Stimulated activated CD4-positive, alpha-beta T cell treated with anti-CD3 and anti-CD28 coated beads, Interleukin-1b, Interleukin-23, amount 100 ng/mL, for 48 hours (primary cell): ENCODE measurements at regions not wholly inside any gene's neighbourhood (a gene's known extent, or its start where the extent isn't known, plus 50 kb on each side); places are given as distances from the start of the nearest gene placed in this dataset.
"Not testable (repeated sequence)": the region's sequence is repeated elsewhere in the genome, so short reads cannot be mapped to it uniquely, and the experiment has no call there.

Source experiments
- DNase-seq: peaks from one replicate; pipeline ENCODE4 v3.0.0-alpha.2; 2020

GRCh38 chr1:30008998-30009657, 714.3 kb downstream of the MATN1 start:
- no peak for DNase-seq

GRCh38 chr1:30008372-30008997, 714.9 kb downstream of the MATN1 start:
- DNase-seq = no peak

GRCh38 chr1:30005972-30006619, 717.3 kb downstream of the MATN1 start:
- DNase-seq = no peak

GRCh38 chr1:30001732-30002039, 721.7 kb downstream of the MATN1 start:
- no peak for DNase-seq

- DNase-seq = no peak
Observed at GRCh38 chr1:30001011-30001731, 722.2 kb downstream of the MATN1 start.

GRCh38 chr1:30000266-30000665, 723.1 kb downstream of the MATN1 start:
- no peak for DNase-seq

- no peak for DNase-seq
Observed at GRCh38 chr1:29999595-29999994, 723.8 kb downstream of the MATN1 start.

GRCh38 chr1:29998686-29999085, 724.7 kb downstream of the MATN1 start:
- no peak for DNase-seq

- DNase-seq = not testable (repeated sequence)
Observed at GRCh38 chr1:29997818-29998217, 725.6 kb downstream of the MATN1 start.

- DNase-seq = no peak
Observed at GRCh38 chr1:29993950-29994349, 729.4 kb downstream of the MATN1 start.

- no peak for DNase-seq
Observed at GRCh38 chr1:29991815-29992214, 731.6 kb downstream of the MATN1 start.

GRCh38 chr1:29991025-29991424, 732.4 kb downstream of the MATN1 start:
- DNase-seq = no peak

- no peak for DNase-seq
Observed at GRCh38 chr1:29990304-29990703, 733.1 kb downstream of the MATN1 start.

GRCh38 chr1:29986986-29987385, 736.4 kb downstream of the MATN1 start:
- no peak for DNase-seq

- no peak for DNase-seq
Observed at GRCh38 chr1:29985606-29985945, 737.8 kb downstream of the MATN1 start.

GRCh38 chr1:29984862-29985605, 738.4 kb downstream of the MATN1 start:
- DNase-seq = no peak

- no peak for DNase-seq
Observed at GRCh38 chr1:29984166-29984861, 739.1 kb downstream of the MATN1 start.

GRCh38 chr1:29983321-29983720, 740.1 kb downstream of the MATN1 start:
- no peak for DNase-seq

GRCh38 chr1:29981586-29982239, 741.7 kb downstream of the MATN1 start:
- no peak for DNase-seq

GRCh38 chr1:29977550-29977949, 741.2 kb downstream of the PTPRU start:
- DNase-seq = no peak

GRCh38 chr1:29975036-29975694, 738.8 kb downstream of the PTPRU start:
- DNase-seq = no peak
